Stomach (tissue), 4 donors: ENCODE measurements at regions not wholly inside any gene's neighbourhood (a gene's known extent, or its start where the extent isn't known, plus 50 kb on each side); places are given as distances from the start of the nearest gene placed in this dataset.

Source experiments
- CTCF ChIP-seq, 7 experiments: fragments of 450-650 bp in 4 of 7; fragments of 200-600 bp in 3 of 7; sonication (generic) in 3 of 7; IDR thresholded peaks; one replicate each; pipeline ENCODE4 v1.5.1; 2016 to 2019; ENCODE audit warnings: antibody characterized with exemption in 7 of 7, control low read depth in 2 of 7, mild to moderate bottlenecking in 1 of 7
- EP300 ChIP-seq: sonication (generic); formaldehyde crosslinking; IDR thresholded peaks from one replicate; pipeline ENCODE4 v1.6.1; 2017; ENCODE audit warnings: antibody characterized with exemption
- POLR2A ChIP-seq, 4 donors: fragments of 450-650 bp; IDR thresholded peaks; one replicate each; pipeline ENCODE4 v1.6.1; 2016; ENCODE audit warnings: antibody characterized with exemption in 4 of 4, control low read depth in 2 of 4, mild to moderate bottlenecking in 1 of 4, moderate library complexity in 1 of 4
- POLR2AphosphoS5 ChIP-seq, 3 donors: sonication (generic); formaldehyde crosslinking; IDR thresholded peaks; one replicate each; pipeline ENCODE4 v1.6.1; 2016; ENCODE audit warnings: antibody characterized with exemption in 3 of 3

GRCh38 chr11:127304634-127305033, 304.1 kb upstream of the KIRREL3 start:
- TF ChIP-seq EP300 (no peak), POLR2A (IDR thresholded peaks at IDR 0.05) (no peak), CTCF (IDR thresholded peaks at IDR 0.05) (no peak), POLR2AphosphoS5 (IDR thresholded peaks at IDR 0.05) (no peak)
